Endometrium (tissue), 2 donors: ENCODE measurements at regions not wholly inside any gene's neighbourhood (a gene's known extent, or its start where the extent isn't known, plus 50 kb on each side); places are given as distances from the start of the nearest gene placed in this dataset.

Source experiments
- FAIRE-seq: peaks from 2 replicates; lab custom pipeline; 2012; peaks lifted over from hg19 to GRCh38; lab: Jason Lieb, UNC
- donor health status: control.
- donor health status: control.

GRCh38 chr5:77844623-77845323, 68.6 kb upstream of the TBCA start:
- no peak for FAIRE-seq

GRCh38 chr5:77844373-77844622, 68.2 kb upstream of the TBCA start:
- FAIRE-seq: no peak

- no peak for FAIRE-seq
Measured at GRCh38 chr5:77843570-77844372, 67.6 kb upstream of the TBCA start.

GRCh38 chr5:77842243-77842642, 66.1 kb upstream of the TBCA start:
- FAIRE-seq: no peak

GRCh38 chr5:77841616-77842015, 65.5 kb upstream of the TBCA start:
- FAIRE-seq: no peak

- FAIRE-seq: no peak
Measured at GRCh38 chr5:77840930-77841329, 64.8 kb upstream of the TBCA start.

- no peak for FAIRE-seq
Measured at GRCh38 chr5:77839691-77840090, 63.6 kb upstream of the TBCA start.

GRCh38 chr5:77832938-77833337, 56.8 kb upstream of the TBCA start:
- no peak for FAIRE-seq

- no peak for FAIRE-seq
Measured at GRCh38 chr5:77832166-77832770, 56.1 kb upstream of the TBCA start.

GRCh38 chr5:77828445-77828844, 52.3 kb upstream of the TBCA start:
- FAIRE-seq: no peak
